ENCODE measurements at regions not wholly inside any gene's neighbourhood (a gene's known extent, or its start where the extent isn't known, plus 50 kb on each side); places are given as distances from the start of the nearest gene placed in this dataset.

DNA sequence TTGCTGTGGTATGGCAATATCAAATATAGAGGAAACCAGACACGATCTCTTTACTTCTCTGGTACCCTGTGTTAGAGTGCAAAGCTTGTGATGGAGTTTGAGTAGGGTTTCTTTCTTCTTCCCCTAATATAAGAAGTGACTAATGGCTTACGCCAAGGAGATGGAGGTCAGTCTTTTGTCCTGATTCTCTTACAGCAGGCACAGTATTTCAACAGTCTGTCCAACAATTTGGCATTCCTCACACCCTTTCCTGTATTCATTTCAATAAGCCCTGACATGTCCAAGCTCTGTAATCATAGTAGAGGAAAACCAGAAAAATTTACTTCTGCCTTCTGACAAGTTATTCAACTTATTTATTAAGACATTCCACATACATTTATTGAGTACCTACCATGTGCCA, 546.2 kb downstream of the TMEM135 start:
- no peaks in the 10 kb centered on the region for H3K27me3 ChIP-seq (ENCODE audit: control insufficient read depth, insufficient read depth, low read length)
- no peaks in the 10 kb centered on the region for H3K36me3 ChIP-seq (ENCODE audit: control insufficient read depth, insufficient read depth, low read length)
- no peak overlapping the region for H3K4me3 ChIP-seq (ENCODE audit: low read depth, low read length)
- DNase-seq (ENCODE audit: low read depth): no peak
- ChIA-PET POLR2A (no interaction called here), CTCF (interaction anchor here (1.0 to 1.3 kb wide), 2 partner anchors 8 to 18 kb away, joined by 3 to 4 read pairs; no protein-coding TSS in a partner anchor)
- TF ChIP-seq, protein P1, sequence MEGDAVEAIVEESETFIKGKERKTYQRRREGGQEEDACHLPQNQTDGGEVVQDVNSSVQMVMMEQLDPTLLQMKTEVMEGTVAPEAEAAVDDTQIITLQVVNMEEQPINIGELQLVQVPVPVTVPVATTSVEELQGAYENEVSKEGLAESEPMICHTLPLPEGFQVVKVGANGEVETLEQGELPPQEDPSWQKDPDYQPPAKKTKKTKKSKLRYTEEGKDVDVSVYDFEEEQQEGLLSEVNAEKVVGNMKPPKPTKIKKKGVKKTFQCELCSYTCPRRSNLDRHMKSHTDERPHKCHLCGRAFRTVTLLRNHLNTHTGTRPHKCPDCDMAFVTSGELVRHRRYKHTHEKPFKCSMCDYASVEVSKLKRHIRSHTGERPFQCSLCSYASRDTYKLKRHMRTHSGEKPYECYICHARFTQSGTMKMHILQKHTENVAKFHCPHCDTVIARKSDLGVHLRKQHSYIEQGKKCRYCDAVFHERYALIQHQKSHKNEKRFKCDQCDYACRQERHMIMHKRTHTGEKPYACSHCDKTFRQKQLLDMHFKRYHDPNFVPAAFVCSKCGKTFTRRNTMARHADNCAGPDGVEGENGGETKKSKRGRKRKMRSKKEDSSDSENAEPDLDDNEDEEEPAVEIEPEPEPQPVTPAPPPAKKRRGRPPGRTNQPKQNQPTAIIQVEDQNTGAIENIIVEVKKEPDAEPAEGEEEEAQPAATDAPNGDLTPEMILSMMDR (IDR thresholded peaks at IDR 0.05; ENCODE audit: insufficient read depth, low read depth, low read length): no peak

DNA sequence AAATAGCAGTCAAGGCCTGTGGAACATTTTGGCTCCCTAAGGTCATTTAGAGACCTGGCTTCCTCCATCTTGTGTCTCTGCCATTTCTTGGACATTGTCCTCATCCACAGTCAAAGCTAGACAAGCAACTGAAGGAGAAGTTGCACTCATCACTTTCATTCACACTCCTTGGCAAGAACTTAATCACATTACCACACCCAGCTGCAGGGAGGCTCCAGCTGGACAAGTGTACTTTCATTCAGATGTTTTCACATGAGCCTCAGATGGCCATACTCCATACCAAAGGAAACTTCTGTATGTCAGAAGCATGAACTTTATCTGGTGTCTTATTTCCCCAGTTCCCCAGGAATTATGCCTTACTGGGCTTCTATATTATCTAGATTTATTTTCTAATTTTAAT, 537.4 kb downstream of the TMEM135 start:
- Histone ChIP-seq H3K4me3 (ENCODE audit: low read depth, low read length) (no peak overlapping the region), H3K27me3 (ENCODE audit: control insufficient read depth, insufficient read depth, low read length) (no peaks in the 10 kb centered on the region), H3K36me3 (ENCODE audit: control insufficient read depth, insufficient read depth, low read length) (no peaks in the 10 kb centered on the region)
- ChIA-PET CTCF (interaction anchor here (1.0 kb wide), 1 partner anchor 9 kb away, joined by 3 read pairs; no protein-coding TSS in a partner anchor), POLR2A (no interaction called here)
- no peak for DNase-seq (ENCODE audit: low read depth)
- TF ChIP-seq, protein P1 (IDR thresholded peaks at IDR 0.05; ENCODE audit: insufficient read depth, low read depth, low read length): no peak

DNA sequence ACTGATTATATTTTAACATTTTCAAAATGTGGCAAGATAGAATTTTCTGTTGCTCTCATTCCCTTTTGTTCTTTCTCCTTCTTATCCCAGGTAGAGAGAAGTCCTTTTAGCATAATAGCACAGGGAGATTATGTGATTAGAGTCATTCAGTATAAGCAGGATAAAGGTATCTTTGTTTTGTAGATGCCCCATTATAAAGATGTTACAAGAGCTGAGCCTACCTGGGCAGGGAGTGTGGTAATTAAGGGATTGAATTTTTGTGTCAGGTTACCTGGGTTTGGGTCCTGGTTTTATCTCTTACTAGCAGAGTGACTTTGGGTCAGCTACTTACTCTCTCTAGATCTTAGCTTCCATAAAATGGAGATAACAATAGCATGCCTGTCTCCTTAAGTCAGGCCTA, 536.5 kb downstream of the TMEM135 start:
- TF ChIP-seq, protein P1 (IDR thresholded peaks at IDR 0.05; ENCODE audit: insufficient read depth, low read depth, low read length): no peak
- Histone ChIP-seq H3K4me3 (ENCODE audit: low read depth, low read length) (no peak overlapping the region), H3K36me3 (ENCODE audit: control insufficient read depth, insufficient read depth, low read length) (no peaks in the 10 kb centered on the region), H3K27me3 (ENCODE audit: control insufficient read depth, insufficient read depth, low read length) (no peaks in the 10 kb centered on the region)
- no peak for DNase-seq (ENCODE audit: low read depth)
- ChIA-PET CTCF (no interaction called here), POLR2A (no interaction called here)

DNA sequence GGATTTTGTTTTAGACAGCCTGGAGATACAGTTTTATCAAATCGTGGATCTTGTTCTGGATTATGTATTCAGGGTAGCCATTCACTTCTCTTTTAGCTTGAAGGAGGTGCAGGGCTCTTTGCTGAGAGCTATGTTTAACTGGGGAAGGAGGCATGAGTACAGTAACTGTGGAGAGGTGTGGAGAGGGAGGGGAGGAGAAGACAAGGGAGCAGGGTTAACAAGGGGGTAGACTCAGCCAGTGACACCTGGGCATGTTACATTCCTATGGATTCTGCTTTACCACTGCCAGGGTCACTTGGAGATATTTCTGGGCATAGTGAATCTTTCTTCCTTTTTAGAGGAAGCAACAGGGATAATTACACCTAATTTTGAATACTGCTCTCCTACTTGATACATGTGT, 536.0 kb downstream of the TMEM135 start:
- no peaks in the 10 kb centered on the region for H3K36me3 ChIP-seq (ENCODE audit: control insufficient read depth, insufficient read depth, low read length)
- CTCF ChIA-PET: interaction anchor here (1.3 kb wide), 1 partner anchor 31 kb away, joined by 3 read pairs; no protein-coding TSS in a partner anchor
- no peak overlapping the region for H3K4me3 ChIP-seq (ENCODE audit: low read depth, low read length)
- TF ChIP-seq, protein P1 (IDR thresholded peaks at IDR 0.05; ENCODE audit: insufficient read depth, low read depth, low read length): no peak
- no peak for DNase-seq (ENCODE audit: low read depth)
- no peaks in the 10 kb centered on the region for H3K27me3 ChIP-seq (ENCODE audit: control insufficient read depth, insufficient read depth, low read length)
- POLR2A ChIA-PET: no interaction called here

DNA sequence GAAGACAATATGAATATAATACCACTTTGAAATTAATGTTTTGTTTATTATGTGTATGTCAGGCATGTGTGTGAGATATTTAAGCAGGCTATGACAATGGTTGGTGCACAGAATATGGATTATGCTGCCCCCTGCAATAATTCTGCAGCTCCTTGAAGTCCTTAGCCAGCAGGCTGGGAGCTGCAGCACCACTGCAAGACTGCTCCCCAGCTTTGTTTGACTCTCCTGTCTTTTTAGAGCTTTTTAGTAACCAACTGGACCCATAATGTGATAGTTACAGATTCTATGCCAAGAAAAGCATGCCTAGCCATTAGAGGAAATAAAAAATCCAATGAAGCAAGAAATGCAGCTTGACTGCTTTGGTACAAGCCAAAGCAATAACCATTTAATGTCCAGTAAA, 535.1 kb downstream of the TMEM135 start:
- no peak for DNase-seq (ENCODE audit: low read depth)
- ChIA-PET POLR2A (no interaction called here), CTCF (interaction anchor here (0.6 to 1.3 kb wide), 2 partner anchors 31 to 50 kb away, joined by 3 read pairs; no protein-coding TSS in a partner anchor)
- Histone ChIP-seq H3K4me3 (ENCODE audit: low read depth, low read length) (no peak overlapping the region), H3K27me3 (ENCODE audit: control insufficient read depth, insufficient read depth, low read length) (no peaks in the 10 kb centered on the region), H3K36me3 (ENCODE audit: control insufficient read depth, insufficient read depth, low read length) (no peaks in the 10 kb centered on the region)
- TF ChIP-seq, protein P1 (IDR thresholded peaks at IDR 0.05; ENCODE audit: insufficient read depth, low read depth, low read length): no peak
